ENCODE measurements at regions not wholly inside any gene's neighbourhood (a gene's known extent, or its start where the extent isn't known, plus 50 kb on each side); places are given as distances from the start of the nearest gene placed in this dataset.
"Not testable (repeated sequence)": the region's sequence is repeated elsewhere in the genome, so short reads cannot be mapped to it uniquely, and the experiment has no call there.

DNA sequence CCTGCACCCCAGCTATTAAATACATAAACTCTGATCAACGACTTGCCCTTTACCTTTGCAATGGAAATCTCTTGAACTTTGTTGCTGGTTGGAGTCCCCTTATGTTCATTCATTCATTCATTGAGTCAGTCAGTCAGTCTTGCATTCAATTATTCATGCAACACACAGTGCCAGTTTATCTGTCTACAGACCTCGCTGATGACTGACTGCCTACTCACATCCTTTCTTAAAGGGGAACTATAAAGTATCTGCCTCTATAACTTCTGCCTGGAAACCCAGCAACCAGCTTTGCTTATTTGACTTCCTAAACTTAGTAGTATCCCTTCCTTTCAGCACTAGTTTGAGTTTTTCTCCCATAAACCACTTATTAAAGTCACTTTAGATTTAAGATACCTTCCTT is 620.8 kb upstream of the ADGRL3 start:
- no peak for DNase-seq

DNA sequence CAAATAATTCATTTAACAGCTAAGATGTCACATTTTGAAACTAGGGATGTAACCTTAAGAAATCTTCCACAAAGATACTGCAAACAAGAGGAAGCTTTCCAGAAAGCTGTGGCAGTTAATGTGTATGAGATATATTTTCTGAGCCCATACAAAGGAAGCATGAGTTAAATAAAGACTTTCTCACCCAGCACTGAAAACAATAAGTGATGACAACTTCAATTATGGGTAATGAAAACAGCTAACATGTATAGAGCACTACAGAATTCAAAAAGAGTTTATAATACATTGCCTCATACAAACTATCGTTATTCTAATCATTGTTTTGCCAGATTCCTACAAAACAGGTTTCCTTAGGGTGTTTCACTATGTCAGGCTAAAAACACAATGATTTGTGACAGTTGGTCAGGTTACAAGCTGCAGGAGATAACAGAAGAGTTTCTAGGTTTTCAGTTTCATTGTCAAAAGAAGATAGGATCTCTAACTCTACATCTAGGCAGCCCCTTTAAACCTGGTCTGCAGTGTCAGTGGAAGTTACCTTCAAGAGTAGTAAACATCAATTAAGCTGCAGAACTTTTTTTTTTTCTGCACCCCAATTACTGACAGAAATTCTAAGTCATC is 618.1 kb upstream of the ADGRL3 start:
- no peak for DNase-seq

DNA sequence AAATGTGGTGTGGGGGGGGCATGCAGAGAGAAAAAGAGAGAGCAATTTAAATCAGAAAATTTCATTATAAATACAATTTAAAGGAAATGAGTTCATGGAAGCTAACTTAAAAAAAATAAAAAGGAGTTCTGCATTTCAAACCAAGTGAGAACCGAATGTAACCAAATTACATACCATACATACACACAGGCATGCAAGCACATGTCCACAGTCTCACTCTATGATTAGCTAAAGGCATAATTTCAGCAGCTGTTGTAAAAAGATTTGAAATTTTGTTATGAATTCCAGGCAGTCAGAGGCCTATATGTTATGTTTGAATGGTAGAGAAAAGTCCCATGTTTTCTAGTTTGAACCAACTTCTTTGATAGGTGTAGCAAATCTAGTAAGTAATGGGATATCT is 611.6 kb upstream of the ADGRL3 start:
- DNase-seq, result no peak

DNA sequence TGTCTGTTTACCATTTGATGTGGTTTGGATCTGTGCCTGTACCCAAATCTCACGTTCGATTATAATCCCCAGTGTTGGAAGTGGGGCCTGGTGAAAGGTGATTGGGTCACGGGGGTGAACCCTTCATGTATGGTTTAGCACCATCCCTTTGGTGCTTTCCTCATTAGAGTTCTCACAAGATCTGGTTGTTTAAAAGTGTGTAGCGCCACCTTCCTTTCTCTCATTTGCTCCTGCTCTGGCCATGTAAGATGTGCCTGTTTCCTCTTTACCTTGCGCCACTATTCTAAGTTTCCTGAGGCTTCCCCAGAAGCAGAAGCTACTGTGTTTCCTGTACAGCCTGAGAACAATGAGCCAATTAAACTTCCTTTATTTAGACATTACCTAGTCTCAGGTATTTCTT is 610.7 kb upstream of the ADGRL3 start:
- no peak for DNase-seq

DNA sequence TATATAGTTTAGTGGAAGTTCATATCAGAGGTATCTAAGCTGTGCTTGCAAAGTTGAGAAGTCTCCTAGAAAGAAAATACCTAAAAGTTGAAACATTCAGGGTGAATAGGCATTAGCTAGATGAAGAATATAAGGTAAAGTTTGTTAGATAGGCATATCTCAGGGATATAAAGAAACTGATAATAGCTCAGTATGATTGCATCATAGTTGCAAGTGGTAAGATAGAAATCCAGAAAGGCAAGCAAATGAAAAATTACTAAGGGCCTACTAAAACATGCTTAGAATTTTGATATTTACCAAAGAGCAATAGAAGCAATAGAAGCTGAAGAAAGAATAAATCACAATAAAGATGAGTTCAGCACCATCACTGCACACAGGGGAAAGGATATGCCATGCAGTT is 610.0 kb upstream of the ADGRL3 start:
- no peak for DNase-seq

DNA sequence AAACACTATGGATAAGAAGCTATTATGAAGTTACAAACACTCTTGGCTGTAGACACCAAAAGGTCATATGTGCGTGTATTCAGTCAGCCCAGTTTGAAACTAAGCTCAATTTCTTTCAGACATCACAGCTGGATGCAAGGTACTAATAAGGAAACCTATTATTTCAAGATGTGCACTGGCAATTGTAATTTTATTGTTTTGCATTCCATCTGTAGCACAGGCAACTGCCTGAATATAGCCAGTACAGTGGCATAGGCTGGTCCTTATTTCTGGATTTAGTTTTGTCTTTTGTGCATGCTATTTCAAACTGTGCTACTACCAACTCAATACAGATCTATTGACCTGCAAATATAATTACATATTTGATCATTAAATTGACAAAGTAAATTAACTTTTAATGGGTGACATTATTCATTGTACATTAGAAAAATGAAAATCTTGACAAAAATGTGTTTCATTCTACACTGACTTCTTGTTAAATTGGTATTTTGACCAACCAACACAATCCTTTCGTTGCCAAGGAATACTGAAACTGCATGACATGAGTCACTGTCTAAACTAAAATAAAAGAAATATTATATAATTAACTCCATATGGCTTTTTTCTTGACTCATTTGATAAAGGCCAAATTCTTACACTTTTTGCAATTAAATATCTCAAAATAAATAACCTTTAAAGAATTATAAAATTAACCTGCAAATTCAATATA is 594.3 kb upstream of the ADGRL3 start:
- DNase-seq, result no peak

DNA sequence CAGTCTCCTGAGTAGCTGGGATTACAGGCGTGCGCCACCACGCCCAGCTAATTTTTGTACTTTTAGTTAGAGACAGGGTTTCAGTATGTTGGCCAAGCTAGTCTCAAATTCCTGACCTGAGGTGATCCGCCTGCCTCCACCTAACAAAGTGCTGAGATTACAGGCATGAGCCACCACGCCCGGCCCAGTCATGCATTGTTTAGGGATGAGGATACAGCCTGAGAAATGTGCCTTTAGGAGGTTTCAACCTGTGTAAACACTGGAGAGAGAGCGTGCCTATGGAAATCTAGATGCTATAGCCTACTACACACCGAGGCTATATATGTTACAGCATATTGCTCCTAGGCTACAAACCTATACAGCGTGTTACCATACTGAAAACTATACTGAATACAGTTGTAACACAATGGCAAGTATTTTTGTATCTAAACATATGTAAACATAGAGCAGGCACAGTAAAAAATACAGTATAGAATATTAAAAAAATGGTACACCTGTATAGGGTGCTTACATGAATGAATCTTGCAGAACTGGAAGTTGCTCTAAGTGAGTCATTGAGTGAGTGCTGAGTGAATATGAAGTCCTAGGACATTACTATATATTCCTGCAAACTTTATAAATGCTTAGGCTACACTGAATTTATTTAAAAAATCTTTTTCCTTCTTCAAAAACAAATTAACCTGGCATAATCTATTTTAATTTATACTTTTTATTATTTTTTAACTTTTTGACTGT is 588.2 kb upstream of the ADGRL3 start:
- peak; percentile 3 for DNase-seq

DNA sequence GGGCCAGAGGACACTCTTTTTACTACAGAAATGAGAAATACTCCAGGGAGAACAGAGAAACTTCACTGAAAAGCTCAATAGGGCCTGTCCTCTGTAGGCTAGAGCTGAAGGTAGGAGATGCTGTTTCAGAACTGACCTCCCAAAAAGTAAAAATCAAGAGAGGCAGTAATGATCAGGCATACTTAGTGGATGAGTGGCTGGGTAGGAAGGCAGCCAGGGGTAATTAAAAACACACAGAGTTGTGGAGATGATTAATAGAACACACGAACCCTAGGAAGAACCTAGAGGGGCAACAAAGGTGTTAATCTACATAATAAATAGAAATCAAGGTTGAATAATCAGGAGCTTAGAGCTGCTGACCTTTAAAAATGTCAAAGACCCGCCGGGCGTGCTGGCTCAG is 582.4 kb upstream of the ADGRL3 start:
- DNase-seq, result no peak

DNA sequence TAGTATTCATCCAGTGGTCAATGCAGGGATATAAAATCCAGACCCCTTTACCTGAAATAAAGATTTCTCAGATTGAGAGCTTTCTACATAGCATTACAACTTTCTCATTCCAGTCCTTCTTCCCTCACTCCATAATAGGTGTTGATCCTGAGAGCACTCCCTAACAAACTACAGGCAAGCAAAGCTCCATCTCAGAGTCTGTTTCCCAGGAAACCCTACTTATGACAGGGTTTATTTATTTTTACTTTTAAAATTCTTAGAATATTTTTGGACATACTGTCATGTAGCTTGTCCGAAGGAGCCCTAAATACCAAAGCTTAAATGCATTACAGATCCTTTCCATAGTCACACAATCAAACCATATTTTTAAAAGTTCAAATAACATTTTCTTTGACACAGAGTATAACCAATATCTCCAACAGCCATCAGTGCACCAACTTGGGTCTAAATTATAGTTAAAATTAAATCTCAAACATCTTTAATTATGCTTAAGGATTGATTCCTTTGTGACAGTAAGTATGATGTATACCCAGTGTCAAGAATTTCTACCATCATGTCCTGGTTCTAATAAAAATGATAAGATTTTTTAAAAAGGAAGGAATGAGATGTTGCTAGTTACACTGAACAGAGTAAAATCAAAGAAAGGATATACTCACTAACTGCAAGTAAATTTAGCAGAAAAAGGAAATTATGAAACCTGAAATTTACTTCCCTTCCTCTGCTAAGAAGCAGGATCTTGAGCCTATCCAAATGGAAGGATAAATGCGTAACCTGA is 580.4 kb upstream of the ADGRL3 start:
- no peak for DNase-seq

DNA sequence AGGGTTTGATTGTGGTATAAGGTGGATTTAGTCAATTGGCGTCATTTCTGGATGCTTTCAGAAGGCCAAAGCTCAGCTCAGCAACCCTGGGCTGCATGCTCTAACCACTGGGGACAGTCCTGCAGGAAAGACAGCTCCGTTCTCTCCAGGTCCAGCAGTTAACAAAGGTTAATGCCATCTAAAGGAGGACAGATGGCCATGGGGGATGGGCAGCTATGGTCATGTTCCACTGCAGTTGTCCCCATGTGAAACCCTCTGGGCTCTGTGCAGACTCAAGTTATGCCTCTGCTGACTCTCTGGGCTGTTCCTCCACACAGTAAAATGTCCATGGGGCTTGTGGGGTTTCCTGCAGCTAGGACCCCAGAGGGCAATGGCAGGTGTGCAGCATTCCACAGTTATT is 562.1 kb upstream of the ADGRL3 start:
- no peak for DNase-seq

DNA sequence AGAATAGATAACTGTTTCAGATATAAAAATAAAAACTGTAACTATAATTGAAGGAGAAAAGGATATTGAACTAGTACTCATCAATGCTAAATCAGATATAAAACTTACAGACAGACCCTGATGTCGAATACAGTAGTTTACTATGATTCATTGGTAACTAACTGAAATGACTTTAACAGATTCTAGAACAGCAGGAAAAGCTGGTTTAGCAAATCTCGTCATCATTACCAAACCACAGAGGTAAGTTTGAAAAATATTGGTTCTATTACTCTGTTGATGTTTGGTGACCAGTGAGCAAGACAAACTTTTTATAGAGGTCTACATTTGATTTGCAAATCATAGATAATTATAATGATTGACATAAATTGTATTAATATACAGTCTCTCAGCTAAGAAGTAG is 551.4 kb upstream of the ADGRL3 start:
- DNase-seq, result no peak

DNA sequence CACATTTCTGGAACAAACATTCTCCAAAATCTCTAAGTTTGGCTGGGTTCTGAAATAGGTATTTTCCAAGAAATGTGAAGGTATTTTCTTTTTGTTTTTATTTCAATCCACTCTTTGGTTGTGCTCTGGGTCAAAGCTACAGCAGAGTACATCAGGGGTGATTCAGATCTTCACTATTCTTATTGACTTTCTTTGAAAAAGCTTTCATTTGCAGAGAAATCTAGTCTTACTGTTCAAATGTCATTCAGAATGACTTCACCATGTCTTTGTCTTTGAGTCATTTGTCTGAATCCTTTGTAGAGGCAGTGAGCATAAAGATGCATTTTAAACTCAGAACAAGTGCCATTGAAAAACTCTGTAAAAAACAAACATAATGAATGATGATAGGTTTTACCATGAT is 547.2 kb upstream of the ADGRL3 start:
- no peak for DNase-seq

DNA sequence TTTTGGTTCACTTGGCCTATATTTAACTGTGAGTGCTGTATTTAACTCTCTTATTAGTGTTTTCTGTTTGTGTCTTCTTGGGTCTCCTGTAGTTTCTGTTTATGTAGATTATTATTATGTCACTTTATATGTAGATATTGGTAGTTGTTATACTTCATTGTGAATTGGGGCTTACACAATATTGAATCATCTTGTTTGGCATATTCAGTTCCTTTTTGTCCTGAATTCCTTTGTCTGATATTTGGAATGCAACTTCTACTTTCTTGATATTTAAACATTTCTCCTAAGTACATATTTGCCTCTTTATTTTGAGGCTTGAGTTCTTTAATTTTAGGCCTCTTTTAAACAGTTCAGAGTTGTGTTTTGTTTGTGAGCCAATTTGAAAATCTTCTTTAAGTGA is 544.8 kb upstream of the ADGRL3 start:
- DNase-seq, result no peak

DNA sequence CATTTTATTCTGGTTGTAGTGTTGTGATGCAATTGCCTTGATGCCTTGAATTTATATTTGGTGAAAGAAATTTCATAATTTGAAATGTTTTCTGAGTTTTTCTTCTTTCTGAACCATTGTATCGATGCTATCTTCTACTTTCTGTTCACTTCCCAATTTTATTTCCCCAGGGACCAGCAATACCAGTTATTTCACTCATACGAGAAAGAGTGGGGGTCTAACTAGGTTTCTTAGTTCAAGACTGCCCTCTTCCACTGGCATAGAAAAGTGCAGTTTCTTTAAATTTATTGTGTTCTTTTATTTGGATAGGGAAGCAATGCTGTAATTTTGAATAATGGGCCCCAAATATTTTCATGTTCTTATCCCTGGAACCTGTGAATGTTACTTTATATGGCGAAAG is 544.0 kb upstream of the ADGRL3 start:
- no peak for DNase-seq

DNA sequence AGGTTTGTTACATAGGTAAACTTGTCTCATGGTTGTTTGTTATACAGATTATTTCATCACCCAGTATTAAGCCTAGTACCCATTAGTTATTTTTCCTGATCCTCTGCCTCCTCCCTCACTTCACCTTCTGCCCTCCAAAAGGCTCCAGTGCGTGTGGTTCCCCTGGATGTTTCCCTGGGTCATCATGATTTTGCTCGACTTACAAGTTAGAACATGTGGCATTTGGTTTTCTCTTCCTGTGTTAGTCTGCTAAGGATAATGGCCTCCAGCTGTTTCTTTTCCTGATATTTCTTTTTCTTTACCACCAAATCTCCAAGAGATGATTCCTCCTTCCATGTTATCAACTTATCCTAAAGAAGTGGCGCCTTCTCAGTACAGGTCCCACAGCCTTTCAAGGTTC is 543.1 kb upstream of the ADGRL3 start:
- DNase-seq, result no peak

DNA sequence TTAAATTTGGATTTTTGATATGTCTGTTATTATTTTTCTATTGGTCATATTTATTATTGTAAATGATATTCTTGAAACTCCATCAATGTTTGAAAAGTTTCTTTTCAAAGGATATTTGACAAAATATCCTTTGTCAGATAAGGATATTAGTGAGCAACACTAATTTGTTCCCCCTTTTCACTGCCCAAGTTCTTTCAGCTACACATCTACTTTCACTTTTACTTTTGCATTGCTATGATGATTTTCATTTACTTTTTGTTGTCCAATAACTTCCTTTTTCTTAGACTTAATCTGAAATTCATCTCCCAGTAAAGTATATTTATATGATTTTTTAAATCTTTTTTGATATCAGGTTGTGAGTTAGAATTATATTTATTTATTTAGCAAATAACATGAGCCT is 542.3 kb upstream of the ADGRL3 start:
- DNase-seq, result no peak

DNA sequence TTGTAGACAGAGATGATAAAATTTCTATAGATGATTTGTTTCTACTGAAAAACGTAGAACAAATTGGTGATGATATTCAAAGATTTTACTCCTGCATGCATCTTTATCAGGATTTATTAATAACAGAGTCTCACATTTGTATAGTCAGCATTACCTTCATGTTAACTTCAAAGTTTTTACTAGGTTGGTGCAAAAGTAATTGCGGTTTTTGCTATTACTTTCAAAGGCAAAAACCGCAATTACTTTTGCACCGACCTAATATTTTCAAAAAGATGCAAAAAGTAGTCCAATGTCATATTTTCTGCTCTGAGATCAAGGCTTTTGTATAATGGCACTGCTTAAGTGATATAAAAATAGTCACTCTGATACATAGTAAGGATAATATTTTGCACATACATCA is 536.4 kb upstream of the ADGRL3 start:
- DNase-seq, result no peak

DNA sequence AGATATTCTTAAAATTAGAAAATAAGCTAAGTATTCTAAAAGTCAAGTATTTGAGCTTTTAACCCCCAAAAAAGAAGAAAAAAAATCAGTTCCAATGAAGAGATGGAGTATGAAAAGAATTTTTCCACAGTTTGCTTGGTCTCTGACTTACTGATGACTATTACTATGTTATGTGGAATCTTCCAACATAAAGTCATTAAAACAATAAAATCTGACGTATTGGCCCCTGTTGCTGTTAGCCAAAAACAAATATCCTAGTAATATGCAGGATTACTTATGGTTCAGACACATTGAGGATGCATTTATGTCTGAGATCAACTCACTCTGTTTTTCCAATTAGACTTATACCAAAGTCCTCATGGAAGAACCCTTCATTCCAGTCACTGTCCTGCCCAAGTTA is 517.2 kb upstream of the ADGRL3 start:
- DNase-seq, result no peak

DNA sequence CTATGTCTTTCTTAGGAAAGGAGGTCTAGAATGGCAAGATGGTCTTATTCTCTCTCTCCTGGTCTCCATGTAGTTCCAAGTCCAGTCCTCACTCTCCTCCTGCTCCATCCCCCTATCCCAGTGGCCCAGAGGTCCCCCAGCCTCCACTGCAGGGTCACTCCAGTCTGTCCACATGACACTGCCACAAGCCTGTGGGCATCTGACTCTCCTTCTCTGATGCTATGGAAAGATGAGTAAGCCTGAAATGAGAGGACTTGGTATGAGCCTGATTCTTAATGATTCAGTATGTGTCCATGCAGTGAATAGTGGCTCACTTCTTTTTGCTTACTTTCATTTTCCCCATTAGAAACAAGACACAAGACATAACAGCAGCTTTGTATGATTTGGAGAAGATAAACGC is 516.8 kb upstream of the ADGRL3 start:
- DNase-seq, result peak; percentile 50

DNA sequence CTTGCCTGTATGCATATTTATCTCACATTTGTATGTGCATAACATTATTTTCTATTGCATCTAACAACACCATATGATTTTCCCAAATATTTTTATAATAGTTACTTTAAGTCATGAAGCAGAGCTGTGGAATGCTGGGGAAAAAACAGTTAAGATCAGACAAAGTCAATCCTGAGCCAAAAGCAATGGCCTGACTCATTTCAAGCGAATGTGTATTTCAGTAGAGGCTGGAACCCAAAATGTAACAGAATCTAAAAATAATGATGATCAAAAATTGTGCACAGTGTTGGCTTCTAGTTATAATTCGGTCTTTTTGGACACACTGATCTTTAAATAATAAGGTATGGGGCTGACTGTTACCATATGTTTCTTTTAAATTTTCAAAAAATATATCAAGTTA is 516.2 kb upstream of the ADGRL3 start:
- DNase-seq, result no peak

DNA sequence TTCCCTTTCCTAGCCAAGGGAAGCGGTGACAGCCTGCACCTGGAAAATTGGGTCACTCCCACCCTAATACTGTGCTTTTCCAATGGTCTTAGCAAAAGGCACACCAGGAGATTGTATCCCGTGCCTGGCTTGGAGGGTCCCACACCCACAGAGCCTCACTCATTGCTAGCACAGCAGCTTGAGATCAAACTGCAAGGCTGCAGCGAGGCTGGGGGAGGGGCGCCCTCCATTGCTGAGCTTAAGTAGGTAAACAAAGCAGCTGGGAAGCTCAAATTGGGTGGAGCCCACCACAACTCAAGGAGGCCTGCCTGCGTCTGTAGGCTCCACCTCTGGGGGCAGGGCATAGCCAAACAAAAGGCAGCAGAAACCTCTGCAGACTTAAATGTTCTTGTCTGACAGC is 504.1 kb upstream of the ADGRL3 start:
- not testable (repeated sequence) for DNase-seq

DNA sequence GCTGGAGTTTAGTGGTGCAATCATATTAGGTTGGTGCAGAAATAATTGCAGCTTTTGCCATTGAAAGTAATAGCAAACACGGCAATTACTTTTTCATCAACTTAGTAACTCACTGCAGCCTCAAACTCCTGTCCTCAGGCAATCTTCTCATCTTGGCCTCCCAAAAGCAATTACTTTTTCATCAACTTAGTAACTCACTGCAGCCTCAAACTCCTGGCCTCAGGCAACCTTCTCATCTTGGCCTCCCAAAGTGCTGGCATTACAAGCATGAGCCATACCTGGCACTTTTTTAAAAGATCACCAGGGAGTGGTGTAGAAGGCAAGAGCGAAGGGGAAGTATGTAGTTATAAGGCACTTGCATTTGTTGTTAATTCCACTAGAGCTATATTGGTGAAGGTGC is 491.1 kb upstream of the ADGRL3 start:
- peak; percentile 7 for DNase-seq

DNA sequence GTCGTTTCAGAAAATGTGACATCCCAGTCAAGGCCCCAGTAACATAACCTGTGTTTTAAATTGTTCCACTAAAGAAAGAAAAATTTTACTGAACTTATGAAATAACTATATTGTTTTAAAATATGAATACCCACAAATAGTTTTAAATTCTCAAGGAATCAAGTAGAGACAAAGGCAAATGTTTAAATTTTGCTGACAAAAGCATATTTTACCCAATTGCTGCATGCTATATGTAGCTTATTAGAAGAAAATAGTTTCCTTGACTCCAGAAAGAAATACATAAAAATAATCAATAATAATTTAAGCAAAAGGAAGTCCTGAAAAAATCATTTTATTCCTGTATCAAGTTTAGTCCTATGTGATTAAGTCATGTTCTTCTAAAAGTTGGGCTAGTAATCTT is 481.3 kb upstream of the ADGRL3 start:
- no peak for DNase-seq

DNA sequence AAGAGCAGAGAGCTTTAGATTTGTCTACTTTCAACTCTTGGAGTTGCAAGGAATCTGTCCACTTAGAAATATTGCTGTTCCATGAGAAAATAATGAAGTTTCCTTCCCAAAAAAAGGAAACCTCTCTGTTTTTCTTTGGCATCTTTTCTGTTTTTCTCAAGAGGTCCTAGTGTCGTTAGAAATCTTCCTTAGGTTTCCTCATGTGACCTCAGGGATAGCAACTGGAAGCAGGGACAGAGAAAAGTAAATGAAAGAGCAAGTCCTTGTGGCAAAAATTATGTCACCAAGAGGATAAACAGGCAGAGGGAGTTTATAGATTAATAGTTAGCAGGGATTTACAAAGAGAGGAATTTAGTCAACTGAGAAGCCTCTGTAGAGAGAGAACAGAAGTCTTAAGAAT is 478.4 kb upstream of the ADGRL3 start:
- DNase-seq, result no peak

Measured in T1000 (cell line).